Epithelial cell of esophagus (primary cell): ENCODE measurements at regions not wholly inside any gene's neighbourhood (a gene's known extent, or its start where the extent isn't known, plus 50 kb on each side); places are given as distances from the start of the nearest gene placed in this dataset.
A peak's percentile ranks its signal among the peaks of the same experiment; 100 is the strongest.
"Not testable (repeated sequence)": the region's sequence is repeated elsewhere in the genome, so short reads cannot be mapped to it uniquely, and the experiment has no call there.

Source experiments
- DNase-seq: peaks from one replicate; pipeline ENCODE4 v3.0.0; 2010; ENCODE audit warnings: low read depth
- H3K4me3 ChIP-seq: 2 replicates; pipeline ENCODE4 v1.5.1; 2011; ENCODE audit warnings: mild to moderate bottlenecking, low read length, control low read depth
- TF ChIP-seq, protein P1 (sequence below): IDR thresholded peaks from 2 replicates; pipeline ENCODE4 v1.5.1; 2011; ENCODE audit warnings: low read depth, mild to moderate bottlenecking, low read length, control low read depth, inconsistent platforms; ENCODE audit not compliant: insufficient read depth; ENCODE audit errors: missing control alignments

DNA sequence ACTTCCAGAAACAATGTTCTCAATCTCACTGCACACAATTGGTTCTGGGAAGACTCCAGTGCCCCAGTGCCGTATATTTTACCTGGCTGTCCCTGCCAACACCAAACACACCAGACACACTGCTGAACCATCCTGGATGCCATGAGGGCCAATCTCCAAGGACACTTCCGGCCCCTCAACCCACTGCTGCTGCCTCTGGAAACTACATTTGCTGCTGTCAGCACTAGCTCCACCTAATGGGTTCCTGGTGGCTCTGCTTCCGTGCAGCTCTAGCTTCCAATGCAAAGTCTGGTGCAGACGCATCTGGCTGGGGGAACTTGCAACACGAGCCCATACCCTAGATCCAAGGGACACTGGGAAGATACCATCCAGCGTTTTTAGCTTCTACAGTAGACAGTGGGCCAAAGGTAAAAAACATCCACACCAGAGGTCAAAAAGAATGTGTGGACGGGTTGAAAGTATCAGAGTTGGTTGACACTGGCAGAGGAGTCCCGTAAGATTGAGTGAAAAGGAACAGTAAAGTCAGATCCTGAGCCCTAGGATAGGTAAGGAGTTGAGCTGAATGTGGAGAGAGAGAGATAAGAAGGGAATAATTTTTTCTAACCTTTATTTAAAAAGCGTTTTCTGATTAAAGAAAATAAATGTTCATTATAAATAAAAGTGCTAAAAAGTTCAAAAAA is 99.7 kb upstream of the KIF2A start:
- TF ChIP-seq, protein P1, sequence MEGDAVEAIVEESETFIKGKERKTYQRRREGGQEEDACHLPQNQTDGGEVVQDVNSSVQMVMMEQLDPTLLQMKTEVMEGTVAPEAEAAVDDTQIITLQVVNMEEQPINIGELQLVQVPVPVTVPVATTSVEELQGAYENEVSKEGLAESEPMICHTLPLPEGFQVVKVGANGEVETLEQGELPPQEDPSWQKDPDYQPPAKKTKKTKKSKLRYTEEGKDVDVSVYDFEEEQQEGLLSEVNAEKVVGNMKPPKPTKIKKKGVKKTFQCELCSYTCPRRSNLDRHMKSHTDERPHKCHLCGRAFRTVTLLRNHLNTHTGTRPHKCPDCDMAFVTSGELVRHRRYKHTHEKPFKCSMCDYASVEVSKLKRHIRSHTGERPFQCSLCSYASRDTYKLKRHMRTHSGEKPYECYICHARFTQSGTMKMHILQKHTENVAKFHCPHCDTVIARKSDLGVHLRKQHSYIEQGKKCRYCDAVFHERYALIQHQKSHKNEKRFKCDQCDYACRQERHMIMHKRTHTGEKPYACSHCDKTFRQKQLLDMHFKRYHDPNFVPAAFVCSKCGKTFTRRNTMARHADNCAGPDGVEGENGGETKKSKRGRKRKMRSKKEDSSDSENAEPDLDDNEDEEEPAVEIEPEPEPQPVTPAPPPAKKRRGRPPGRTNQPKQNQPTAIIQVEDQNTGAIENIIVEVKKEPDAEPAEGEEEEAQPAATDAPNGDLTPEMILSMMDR = peak; percentile 42
- peak; percentile 17 for DNase-seq
- no peak overlapping the region for H3K4me3 ChIP-seq

DNA sequence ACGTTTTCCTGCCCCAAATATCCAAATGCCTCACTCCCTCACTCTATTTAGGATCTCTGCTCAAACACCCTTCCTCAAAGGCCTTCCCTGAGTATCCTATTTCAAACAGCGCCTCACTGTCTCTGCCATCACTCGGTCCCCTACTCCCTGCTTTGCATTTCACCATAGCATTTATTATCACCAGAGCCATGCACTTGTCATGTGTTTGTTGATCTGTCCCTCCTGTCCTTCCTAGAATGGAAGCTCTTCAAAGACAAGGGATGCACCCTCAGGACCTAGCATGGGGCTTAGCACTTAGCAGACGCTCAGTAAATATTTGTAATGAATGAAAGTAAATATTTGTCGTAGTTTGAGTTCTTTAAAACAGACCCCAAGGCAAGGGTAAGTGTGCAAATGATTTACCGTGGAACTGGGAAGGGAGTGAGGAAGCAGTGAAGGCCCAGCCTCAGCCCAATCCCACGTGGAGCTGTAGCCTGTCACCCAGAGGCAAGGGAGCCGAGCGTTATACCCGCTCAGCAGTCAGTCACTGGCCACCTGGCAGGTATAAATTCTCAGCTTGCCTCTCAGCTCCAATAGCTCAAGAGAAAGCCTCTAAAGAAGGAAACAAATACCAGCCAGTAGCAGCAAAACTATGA is 97.7 kb upstream of the KIF2A start:
- TF ChIP-seq, protein P1 = no peak
- DNase-seq = no peak
- no peak overlapping the region for H3K4me3 ChIP-seq

DNA sequence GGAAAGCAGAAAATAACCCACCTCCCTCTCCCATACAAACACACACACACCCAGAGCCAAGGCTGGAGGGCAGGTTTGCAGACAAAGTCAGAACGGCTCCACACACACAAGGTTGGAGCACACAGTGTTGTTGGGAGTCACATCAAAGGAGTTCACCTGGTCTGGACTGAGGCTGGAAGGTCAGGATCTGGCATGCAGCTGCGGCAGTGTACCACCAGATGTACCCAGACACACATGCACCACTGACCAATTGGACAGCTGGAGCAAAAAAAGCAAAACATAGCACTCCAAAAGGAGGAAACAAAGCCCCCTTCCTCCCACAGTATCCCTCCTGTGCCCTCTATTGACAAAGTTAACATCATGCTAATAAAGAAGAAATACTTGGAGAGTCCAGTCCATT is 94.6 kb upstream of the KIF2A start:
- TF ChIP-seq, protein P1 = no peak
- H3K4me3 ChIP-seq = no peak overlapping the region
- DNase-seq = no peak

DNA sequence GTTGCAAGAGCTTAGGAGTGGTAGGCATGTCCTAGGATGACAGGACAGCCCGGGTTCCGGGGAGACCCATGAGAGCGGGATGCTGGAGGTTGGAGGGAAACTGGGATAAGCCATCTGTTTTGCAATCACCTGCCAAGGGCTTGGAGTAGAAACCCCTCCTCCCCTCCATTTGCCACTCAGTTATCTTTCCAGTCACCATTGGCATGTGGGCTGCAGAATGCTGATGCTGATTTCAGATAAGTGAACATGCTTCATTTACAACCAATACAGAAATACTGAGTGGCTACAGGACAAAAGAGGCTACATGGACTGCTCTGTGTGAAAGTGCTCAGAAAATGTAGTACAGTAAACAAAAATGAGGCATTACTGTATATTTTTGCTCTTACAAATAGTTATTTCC is 93.4 kb upstream of the KIF2A start:
- no peak overlapping the region for H3K4me3 ChIP-seq
- no peak for DNase-seq
- TF ChIP-seq, protein P1 = no peak

DNA sequence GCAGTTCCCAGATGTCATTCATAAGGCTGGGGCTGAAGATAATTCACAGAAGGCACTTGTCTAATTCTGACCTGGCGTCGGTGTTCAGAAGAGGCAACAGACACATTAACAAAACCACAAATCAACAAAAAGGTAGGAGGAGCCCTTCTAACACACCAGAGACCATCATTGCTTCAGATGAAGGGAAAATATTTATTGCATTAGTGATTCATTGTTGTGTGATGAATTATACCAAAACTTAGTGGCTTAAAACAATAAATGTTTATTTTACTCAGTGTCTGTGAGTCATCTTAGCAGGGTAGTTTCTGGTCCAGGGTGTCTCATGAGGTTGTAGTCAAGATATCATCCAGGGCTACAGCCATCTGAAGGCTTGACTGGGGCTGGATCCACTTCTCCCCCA is 91.3 kb upstream of the KIF2A start:
- peak; percentile 73 for DNase-seq
- TF ChIP-seq, protein P1 = no peak
- H3K4me3 ChIP-seq = no peak overlapping the region

DNA sequence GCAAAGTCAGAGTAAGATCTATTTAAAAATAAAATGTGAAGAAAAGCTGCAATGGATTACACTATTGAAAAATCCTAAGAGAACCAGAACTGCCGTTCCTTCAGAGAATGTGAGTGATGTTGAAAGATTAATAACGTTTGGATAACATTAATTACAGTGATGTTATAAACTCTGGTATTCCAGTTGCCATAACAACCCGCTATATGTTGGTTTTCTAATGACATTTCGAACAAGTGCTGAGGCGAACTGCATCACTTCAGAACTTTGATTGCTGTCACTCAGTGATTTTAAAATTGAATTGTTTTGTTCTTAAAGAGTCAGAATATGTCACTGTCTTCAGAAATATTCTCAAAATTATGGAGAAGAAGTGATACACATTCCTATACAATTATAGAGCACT is 89.4 kb upstream of the KIF2A start:
- not testable (repeated sequence) for DNase-seq, H3K4me3 ChIP-seq

DNA sequence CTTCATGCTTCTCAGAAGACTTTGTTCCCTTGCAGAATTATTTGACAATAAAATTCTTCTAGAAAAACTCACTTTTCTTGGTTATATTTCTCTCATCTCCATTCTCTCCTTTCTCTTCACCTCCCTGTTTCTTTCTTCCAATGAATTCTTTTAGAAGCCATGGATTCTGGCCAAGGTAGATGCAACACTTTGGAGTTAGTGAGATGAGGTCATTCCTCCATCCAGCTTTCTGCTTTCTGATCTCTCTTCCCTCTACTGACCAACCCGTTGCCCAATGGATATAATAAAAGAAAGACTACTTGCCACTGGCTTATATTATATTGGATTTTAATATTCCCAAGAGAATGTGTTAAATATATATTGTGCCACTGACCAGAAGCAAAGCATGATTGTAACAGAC is 88.9 kb upstream of the KIF2A start:
- DNase-seq, H3K4me3 ChIP-seq: not testable (repeated sequence)

DNA sequence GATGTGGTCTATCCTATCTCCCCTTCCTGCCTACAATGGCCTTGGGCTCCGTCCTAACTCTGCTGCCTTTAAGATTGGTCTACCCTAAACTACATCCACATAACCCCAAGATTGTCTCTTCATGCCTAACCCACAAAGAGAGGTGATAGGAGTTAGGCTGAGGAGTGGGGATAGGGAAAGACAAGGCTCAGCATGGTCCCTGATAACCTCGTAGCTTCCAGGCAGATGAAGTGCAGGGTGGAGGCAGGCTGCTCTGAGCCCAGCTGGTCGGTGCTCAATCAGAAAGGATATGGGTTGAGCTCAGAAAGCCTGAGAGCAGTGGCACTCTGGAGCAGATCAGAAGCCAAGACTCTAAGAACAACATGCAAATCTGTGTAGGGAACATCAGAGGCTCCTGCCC is 87.1 kb upstream of the KIF2A start:
- not testable (repeated sequence) for DNase-seq, H3K4me3 ChIP-seq

DNA sequence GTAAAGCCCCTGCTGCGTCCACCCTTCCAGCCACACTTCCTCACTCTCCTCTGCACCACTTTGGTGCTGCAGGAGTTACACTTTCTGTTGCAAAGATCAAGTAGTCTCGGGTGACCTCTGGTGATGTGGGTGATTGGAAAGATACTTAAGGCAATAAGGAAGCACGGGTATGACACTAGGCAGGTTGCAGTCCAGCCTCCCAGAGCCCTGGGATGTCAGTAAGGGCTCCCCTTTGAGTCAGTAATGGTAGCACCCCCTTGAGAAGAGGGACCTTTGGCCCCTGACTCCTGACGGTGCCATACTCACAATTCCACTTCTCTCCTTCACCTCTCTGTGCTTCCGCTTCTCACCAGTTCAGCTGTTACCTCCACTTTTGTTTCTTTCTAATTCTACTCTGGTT is 84.1 kb upstream of the KIF2A start:
- H3K4me3 ChIP-seq, DNase-seq: not testable (repeated sequence)

DNA sequence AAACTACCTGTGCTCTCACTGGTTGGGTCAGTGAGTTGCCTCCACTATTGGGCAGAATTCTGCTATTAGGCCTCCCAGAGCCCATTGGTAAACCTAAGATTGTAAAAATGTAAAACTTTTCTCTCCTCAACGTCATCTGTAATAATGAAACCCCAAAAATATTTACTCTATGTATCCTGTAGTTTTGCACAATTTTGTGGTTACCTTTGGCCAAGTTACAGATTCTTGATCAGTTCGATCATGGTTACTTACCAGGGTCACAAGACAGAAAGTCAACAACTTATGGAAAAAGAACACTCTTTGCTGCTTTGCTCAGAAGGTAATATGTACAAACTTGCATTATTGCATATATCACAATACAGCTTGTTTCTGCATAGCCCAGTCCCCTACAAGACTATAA is 83.7 kb upstream of the KIF2A start:
- DNase-seq = peak; percentile 30
- not testable (repeated sequence) for H3K4me3 ChIP-seq
